HL-60 (cell line): ENCODE measurements at regions not wholly inside any gene's neighbourhood (a gene's known extent, or its start where the extent isn't known, plus 50 kb on each side); places are given as distances from the start of the nearest gene placed in this dataset.

ENCODE experiments used
- CTCF ChIP-seq: IDR thresholded peaks from one replicate; pipeline ENCODE4 v1.5.1; 2011; ENCODE audit warnings: low read length, control low read depth, inconsistent platforms; ENCODE audit not compliant: insufficient read depth
- POLR2AphosphoS5 ChIP-seq: IDR thresholded peaks from 2 replicates; pipeline ENCODE4 v1.6.1; 2012; ENCODE audit warnings: low read depth

GRCh38 chrX:51024106-51024696, 113.7 kb downstream of the BMP15 start:
- no peak for TF ChIP-seq POLR2AphosphoS5
- no peak for TF ChIP-seq CTCF
